Cardiac fibroblast (primary cell): ENCODE measurements at regions not wholly inside any gene's neighbourhood (a gene's known extent, or its start where the extent isn't known, plus 50 kb on each side); places are given as distances from the start of the nearest gene placed in this dataset.

Experiments used
- DNase-seq, 2 donors: peaks; one replicate each; pipeline versions ENCODE4 v3.0.0 to v3.0.0-alpha.2; 2010; ENCODE audit warnings: low read depth in 2 of 2
- H3K4me3 ChIP-seq, 2 donors: replicated peaks in 1 of 2; 1 replicate in 1 of 2; 2 replicates in 1 of 2; pipeline ENCODE4 v1.5.1; 2011; ENCODE audit warnings: low read depth in 2 of 2, low read length in 2 of 2, mild to moderate bottlenecking in 2 of 2, moderate library complexity in 1 of 2
- TF ChIP-seq, protein P1 (sequence below): IDR thresholded peaks from one replicate; pipeline ENCODE4 v1.5.1; 2011; ENCODE audit warnings: low read depth, mild to moderate bottlenecking, low read length, inconsistent platforms

- no peak overlapping the region for H3K4me3 ChIP-seq
- TF ChIP-seq, protein P1, sequence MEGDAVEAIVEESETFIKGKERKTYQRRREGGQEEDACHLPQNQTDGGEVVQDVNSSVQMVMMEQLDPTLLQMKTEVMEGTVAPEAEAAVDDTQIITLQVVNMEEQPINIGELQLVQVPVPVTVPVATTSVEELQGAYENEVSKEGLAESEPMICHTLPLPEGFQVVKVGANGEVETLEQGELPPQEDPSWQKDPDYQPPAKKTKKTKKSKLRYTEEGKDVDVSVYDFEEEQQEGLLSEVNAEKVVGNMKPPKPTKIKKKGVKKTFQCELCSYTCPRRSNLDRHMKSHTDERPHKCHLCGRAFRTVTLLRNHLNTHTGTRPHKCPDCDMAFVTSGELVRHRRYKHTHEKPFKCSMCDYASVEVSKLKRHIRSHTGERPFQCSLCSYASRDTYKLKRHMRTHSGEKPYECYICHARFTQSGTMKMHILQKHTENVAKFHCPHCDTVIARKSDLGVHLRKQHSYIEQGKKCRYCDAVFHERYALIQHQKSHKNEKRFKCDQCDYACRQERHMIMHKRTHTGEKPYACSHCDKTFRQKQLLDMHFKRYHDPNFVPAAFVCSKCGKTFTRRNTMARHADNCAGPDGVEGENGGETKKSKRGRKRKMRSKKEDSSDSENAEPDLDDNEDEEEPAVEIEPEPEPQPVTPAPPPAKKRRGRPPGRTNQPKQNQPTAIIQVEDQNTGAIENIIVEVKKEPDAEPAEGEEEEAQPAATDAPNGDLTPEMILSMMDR: no peak
- DNase-seq: no peak
Observed at GRCh38 chr2:220614064-220614463, 958.0 kb downstream of the EPHA4 start.

DNA sequence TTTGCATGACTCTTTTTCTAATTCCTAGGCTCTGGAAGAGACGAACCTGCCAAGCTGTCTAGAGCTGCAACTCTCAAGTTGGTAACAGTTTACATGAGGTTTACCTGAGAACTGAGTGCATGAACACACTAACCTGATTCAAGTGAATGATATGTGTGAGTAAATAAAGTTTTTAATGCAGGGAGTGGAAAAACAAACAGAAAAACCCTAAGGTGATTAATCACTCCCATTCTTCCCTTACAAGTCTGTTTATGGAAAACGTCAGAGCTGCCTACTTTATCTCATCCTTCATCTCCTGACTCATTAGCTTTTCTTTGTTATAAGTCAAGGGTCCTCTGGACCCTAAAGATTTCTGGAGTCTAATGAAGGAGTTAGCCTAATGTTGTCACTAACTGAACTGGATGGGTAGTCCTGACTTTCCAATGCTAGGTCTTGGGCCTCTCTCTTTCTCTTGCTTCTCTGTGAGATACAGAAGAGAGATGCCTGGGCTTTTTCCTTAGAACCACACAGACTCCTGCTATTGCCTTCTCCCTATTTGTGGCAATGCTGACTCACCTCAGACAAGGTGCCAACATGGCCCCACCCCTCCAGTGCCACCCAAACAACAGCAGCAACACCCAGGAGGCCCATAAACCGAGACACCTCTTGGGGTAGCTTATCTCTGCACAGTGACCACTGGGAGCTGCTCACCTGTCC is 952.4 kb downstream of the EPHA4 start:
- TF ChIP-seq, protein P1: no peak
- H3K4me3 ChIP-seq: no peak overlapping the region
- DNase-seq: peak in 1 of 2 donors; percentile 0

GRCh38 chr2:220626603-220627002 is 945.5 kb downstream of the EPHA4 start:
- TF ChIP-seq, protein P1: no peak
- DNase-seq: no peak
- no peak overlapping the region for H3K4me3 ChIP-seq

DNA sequence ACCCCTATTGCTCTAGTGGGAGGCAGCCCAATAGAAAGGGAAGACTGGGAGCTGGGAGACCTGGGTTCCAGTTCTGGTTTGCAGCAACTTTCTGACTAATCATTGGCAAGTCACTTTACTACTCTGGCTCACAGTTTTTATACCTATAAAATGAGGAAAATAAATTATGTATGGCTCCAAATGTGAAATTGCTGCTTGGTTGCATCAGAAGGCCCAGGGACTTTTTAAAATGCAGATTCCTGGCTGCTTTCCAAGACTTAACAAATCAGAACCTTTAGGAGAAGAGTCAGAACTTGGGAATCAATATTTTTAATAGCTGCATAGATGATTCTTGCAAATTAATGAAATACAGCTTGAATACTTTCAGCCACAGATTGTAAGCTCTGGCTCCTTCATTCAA is 943.9 kb downstream of the EPHA4 start:
- no peak for DNase-seq
- TF ChIP-seq, protein P1: no peak
- no peak overlapping the region for H3K4me3 ChIP-seq

- TF ChIP-seq, protein P1: no peak
- DNase-seq: no peak
- H3K4me3 ChIP-seq: no peak overlapping the region
Observed at GRCh38 chr2:220641137-220641536, 931.0 kb downstream of the EPHA4 start.

GRCh38 chr2:220646424-220646823 is 925.7 kb downstream of the EPHA4 start:
- TF ChIP-seq, protein P1: no peak
- H3K4me3 ChIP-seq: no peak overlapping the region
- DNase-seq: no peak

DNA sequence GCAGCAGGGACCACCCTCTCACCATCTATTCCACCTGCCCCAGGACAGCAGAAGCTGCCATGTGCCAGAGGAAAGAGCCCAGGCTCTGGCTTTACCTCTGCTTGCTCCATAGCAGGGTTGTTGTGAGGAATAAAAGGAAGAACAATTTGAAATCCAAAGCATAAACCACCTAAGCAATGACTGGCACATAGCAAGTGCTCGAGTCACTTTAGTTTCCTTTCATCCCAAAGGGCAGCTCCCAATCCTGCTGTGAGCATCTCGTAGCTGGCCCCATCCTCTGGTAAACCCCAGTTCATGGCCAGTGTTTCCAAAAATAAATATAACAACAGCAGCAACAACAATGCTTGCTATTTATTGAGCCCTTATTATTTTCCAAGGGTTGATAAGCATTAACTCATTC is 923.5 kb downstream of the EPHA4 start:
- H3K4me3 ChIP-seq: no peak overlapping the region
- no peak for DNase-seq
- TF ChIP-seq, protein P1: no peak
